D721Med (cell line): ENCODE measurements at regions not wholly inside any gene's neighbourhood (a gene's known extent, or its start where the extent isn't known, plus 50 kb on each side); places are given as distances from the start of the nearest gene placed in this dataset.

Source experiments
- DNase-seq: peaks from one replicate; pipeline ENCODE4 v3.0.0; 2011; ENCODE audit warnings: low spot score; ENCODE audit not compliant: insufficient read length
- FAIRE-seq: peaks from 2 replicates; lab custom pipeline; 2011; peaks lifted over from hg19 to GRCh38; lab: Jason Lieb, UNC
- CTCF ChIP-seq: IDR thresholded peaks from 2 replicates; pipeline ENCODE4 v1.5.1; 2012; ENCODE audit warnings: mild to moderate bottlenecking, control low read depth; ENCODE audit not compliant: insufficient read depth; ENCODE audit errors: missing control alignments

- no peak for TF ChIP-seq CTCF
- FAIRE-seq (no peak), DNase-seq (no peak)
These were observed 89.9 kb upstream of the MAGI1 start for GRCh38 chr3:66128623-66129022.

DNA sequence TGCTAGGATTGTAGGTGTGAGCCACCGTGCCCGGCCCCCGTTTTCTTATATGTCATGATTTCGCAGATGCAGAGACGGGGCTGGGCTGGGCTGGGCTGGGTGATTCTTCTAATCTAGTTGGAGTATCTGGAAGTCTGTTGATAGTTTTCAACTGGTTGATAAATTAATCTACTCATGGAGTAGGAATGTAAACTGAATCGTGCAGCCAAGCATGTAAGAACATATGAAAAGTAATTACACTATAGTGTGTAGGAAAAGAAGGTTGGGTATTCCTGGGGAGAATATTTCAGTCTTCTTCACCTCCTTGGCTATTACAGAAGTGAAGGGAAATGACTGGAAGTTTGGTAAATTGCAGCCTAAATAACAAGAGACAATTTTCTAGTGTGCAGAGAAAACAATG lies 82.6 kb upstream of the MAGI1 start:
- TF ChIP-seq CTCF = no peak
- FAIRE-seq (no peak), DNase-seq (no peak)

- no peak for TF ChIP-seq CTCF
- FAIRE-seq (no peak), DNase-seq (no peak)
These were observed 77.3 kb upstream of the MAGI1 start for GRCh38 chr3:66115858-66116654.

DNA sequence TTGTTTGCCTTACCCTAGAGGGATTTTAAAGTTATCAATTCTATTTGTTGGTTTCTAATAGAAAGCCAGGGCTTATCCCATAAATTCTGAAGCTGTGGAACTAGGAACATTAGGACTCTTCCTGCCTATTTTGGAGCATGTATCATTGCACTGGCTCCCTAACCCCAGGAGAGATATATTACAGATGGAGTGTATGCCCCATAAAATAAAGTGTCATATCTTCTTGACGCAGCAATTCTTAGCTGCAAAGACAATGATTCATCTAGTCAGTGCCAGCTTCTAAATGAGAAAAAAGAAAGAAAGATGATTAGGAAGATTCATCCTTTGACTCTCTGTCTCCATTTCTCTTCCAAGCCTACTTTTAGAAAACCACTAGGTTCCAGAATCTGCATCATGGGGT lies 74.8 kb upstream of the MAGI1 start:
- DNase-seq (no peak), FAIRE-seq (no peak)

GRCh38 chr3:66110840-66111239 lies 72.1 kb upstream of the MAGI1 start:
- FAIRE-seq (no peak), DNase-seq (no peak)
- TF ChIP-seq CTCF = no peak

More for the DNA sequence above, 74.8 kb upstream of the MAGI1 start:
- TF ChIP-seq CTCF = no peak

DNA sequence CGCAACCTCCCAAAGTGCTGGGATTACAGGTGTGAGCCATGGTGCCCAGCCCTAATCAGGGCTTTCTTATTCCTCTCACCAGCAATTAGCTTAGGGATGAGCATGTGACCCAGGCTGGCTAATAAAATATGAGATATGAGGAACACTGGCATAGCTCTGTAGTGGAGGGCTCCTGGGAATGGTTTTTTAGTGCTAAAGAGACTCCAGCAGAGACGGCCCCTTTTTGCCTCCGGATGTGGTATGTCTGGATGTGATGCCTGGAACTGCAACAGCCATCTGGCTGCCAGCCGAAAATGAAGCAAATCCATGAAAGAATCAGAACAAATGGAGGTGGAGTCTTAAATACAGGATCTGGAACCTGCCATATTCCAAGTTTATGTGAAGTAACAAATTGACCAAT lies 69.1 kb upstream of the MAGI1 start:
- FAIRE-seq (no peak), DNase-seq (no peak)
- TF ChIP-seq CTCF = no peak

DNA sequence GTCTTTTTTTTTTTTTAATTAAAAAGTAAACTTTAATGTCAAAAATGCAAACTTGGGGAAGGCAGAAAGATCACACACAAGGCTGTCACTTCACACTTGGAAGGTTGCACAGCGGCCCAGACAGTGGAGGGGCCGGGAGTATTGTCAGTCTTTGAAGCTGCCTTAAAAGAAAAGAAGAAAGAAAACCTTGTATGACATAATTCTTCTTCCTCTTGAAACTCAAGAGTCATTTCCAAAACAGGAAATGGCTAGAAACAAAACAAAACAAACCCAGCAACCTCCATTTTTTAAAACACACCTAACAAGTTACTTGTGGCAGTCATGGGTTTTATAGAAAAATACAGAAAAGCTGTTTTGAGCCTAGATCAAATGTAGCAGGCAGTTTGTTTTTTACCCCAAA lies 68.1 kb upstream of the MAGI1 start:
- no peak for TF ChIP-seq CTCF
- no peak for FAIRE-seq
- no peak for DNase-seq
